ENCODE measurements at regions not wholly inside any gene's neighbourhood (a gene's known extent, or its start where the extent isn't known, plus 50 kb on each side); places are given as distances from the start of the nearest gene placed in this dataset.

DNA sequence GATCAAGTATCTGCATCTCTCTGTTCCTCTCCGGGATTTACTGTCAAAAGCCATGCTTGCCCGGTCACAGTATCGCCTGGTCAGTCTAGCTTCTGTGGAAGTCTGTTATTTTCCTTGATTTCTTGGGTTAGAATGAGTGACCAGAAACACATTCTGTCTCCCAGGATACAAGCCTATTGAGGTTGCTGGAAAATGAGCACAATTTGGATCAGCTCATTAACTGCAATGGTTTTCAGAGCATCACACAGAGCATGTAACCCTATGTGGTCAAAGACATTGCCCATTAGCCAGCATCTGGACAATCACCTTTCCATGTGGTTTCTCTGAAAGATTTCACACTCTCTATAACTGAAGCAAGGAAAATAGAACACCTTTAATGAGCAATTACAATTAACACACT lies 124.2 kb upstream of the FAM98A start:
- ChIA-PET CTCF (no interaction called here), POLR2A (no interaction called here)
- no peak for TF ChIP-seq ZNF211 (tag by site-specific recombination; IDR thresholded peaks at IDR 0.05; ENCODE audit: low read depth)
- TF ChIP-seq GLI2 (tag by site-specific recombination; IDR thresholded peaks at IDR 0.05; ENCODE audit: borderline replicate concordance, low read depth): no peak
- no peak for TF ChIP-seq ZNF544 (tag by site-specific recombination; IDR thresholded peaks at IDR 0.05)
- TF ChIP-seq ZNF169 (tag by site-specific recombination; IDR thresholded peaks at IDR 0.05): no peak
- TF ChIP-seq, protein P1, sequence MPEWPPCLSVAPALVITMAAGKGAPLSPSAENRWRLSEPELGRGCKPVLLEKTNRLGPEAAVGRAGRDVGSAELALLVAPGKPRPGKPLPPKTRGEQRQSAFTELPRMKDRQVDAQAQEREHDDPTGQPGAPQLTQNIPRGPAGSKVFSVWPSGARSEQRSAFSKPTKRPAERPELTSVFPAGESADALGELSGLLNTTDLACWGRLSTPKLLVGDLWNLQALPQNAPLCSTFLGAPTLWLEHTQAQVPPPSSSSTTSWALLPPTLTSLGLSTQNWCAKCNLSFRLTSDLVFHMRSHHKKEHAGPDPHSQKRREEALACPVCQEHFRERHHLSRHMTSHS (tag by site-specific recombination; IDR thresholded peaks at IDR 0.05): no peak
- no peak for TF ChIP-seq ZNF830 (tag by site-specific recombination; IDR thresholded peaks at IDR 0.05; ENCODE audit: low read depth)
- no peak for TF ChIP-seq ZBTB7A (tag by site-specific recombination; IDR thresholded peaks at IDR 0.05; ENCODE audit: low read depth)
- no peak for TF ChIP-seq ZNF292 (tag by site-specific recombination; IDR thresholded peaks at IDR 0.05; ENCODE audit: borderline replicate concordance, low read depth)
- TF ChIP-seq ZNF658 (tag by site-specific recombination; IDR thresholded peaks at IDR 0.05): no peak
- Histone ChIP-seq H3K4me3 (ENCODE audit: low read depth, low read length) (no peak overlapping the region), H3K4me1 (ENCODE audit: control insufficient read depth, insufficient read depth, low read length) (no peaks in the 10 kb centered on the region), H3K27ac (ENCODE audit: extremely low read depth, low read depth, low read length) (no peak overlapping the region), H3K36me3 (ENCODE audit: control insufficient read depth in 2 of 2, insufficient read depth in 1 of 2, low read length in 2 of 2) (no peaks in the 10 kb centered on the region), H3K9me3 (ENCODE audit: control insufficient read depth, insufficient read depth, low read depth, low read length) (no peaks in the 10 kb centered on the region)

DNA sequence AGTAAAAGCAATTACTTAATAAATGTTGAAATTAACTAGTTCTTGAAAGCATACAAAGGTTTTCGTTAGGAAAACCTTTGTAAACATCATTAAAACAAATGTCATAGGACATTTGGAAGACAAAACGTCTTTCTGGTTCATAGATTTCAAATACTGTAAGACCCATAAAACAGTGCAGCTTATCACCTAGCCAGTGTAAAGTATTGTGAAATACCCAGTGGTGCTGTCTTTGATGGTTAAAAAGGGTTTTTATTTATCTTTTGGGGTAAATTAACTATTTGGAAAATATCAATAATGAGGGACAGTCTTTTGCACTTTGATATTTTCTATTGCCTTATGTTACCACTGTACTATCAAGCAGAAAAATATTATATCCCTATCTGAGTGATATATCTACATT lies 120.0 kb upstream of the FAM98A start:
- ChIA-PET POLR2A (no interaction called here), CTCF (interaction anchor here (0.5 to 0.7 kb wide), 2 partner anchors 24 to 125 kb away, joined by 3 read pairs; no protein-coding TSS in a partner anchor)
- Histone ChIP-seq H3K36me3 (ENCODE audit: control insufficient read depth in 2 of 2, insufficient read depth in 1 of 2, low read length in 2 of 2) (no peaks in the 10 kb centered on the region), H3K27ac (ENCODE audit: extremely low read depth, low read depth, low read length) (no peak overlapping the region), H3K9me3 (ENCODE audit: control insufficient read depth, insufficient read depth, low read depth, low read length) (no peaks in the 10 kb centered on the region), H3K4me3 (ENCODE audit: low read depth, low read length) (no peak overlapping the region), H3K4me1 (ENCODE audit: control insufficient read depth, insufficient read depth, low read length) (no peaks in the 10 kb centered on the region)
- no peak for TF ChIP-seq ZEB2 (tag by site-specific recombination; IDR thresholded peaks at IDR 0.05)
- TF ChIP-seq ZNF391 (tag by site-specific recombination; IDR thresholded peaks at IDR 0.05; ENCODE audit: borderline replicate concordance, low read depth): no peak
- TF ChIP-seq ZNF341 (tag by site-specific recombination; IDR thresholded peaks at IDR 0.05; ENCODE audit: low read depth): no peak
- no peak for TF ChIP-seq ZNF394 (tag by site-specific recombination; IDR thresholded peaks at IDR 0.05; ENCODE audit: borderline replicate concordance)
- TF ChIP-seq ZNF768 (tag by site-specific recombination; IDR thresholded peaks at IDR 0.05): no peak
- TF ChIP-seq ZNF600 (tag by site-specific recombination; IDR thresholded peaks at IDR 0.05): no peak
- no peak for TF ChIP-seq TRIM28 (IDR thresholded peaks at IDR 0.05; ENCODE audit: borderline replicate concordance, low read length)
- no peak for TF ChIP-seq ZNF777 (tag by site-specific recombination; IDR thresholded peaks at IDR 0.05; ENCODE audit: borderline replicate concordance)
- TF ChIP-seq ZNF140 (tag by site-specific recombination; IDR thresholded peaks at IDR 0.05): no peak
- no peak for TF ChIP-seq ZNF169 (tag by site-specific recombination; IDR thresholded peaks at IDR 0.05)
- TF ChIP-seq ZNF133 (tag by site-specific recombination; IDR thresholded peaks at IDR 0.05): no peak
- TF ChIP-seq YY1 (tag by site-specific recombination; IDR thresholded peaks at IDR 0.05): no peak
- no peak for TF ChIP-seq ZNF202 (tag by site-specific recombination; IDR thresholded peaks at IDR 0.05; ENCODE audit: borderline replicate concordance)
- no peak for TF ChIP-seq ZFP69B (tag by site-specific recombination; IDR thresholded peaks at IDR 0.05)
- no peak for TF ChIP-seq ZNF548 (tag by site-specific recombination; IDR thresholded peaks at IDR 0.05)
- no peak for TF ChIP-seq FEZF1 (tag by site-specific recombination; IDR thresholded peaks at IDR 0.05)
- no peak for TF ChIP-seq ZNF555 (tag by site-specific recombination; conservative IDR thresholded peaks at IDR 0.05)
- TF ChIP-seq, protein P2, sequence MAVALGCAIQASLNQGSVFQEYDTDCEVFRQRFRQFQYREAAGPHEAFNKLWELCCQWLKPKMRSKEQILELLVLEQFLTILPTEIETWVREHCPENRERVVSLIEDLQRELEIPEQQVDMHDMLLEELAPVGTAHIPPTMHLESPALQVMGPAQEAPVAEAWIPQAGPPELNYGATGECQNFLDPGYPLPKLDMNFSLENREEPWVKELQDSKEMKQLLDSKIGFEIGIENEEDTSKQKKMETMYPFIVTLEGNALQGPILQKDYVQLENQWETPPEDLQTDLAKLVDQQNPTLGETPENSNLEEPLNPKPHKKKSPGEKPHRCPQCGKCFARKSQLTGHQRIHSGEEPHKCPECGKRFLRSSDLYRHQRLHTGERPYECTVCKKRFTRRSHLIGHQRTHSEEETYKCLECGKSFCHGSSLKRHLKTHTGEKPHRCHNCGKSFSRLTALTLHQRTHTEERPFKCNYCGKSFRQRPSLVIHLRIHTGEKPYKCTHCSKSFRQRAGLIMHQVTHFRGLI (tag by site-specific recombination; IDR thresholded peaks at IDR 0.05): no peak
- TF ChIP-seq ZNF510 (tag by site-specific recombination; IDR thresholded peaks at IDR 0.05; ENCODE audit: insufficient replicate concordance): no peak

Measured in HEK293 (cell line).